ENCODE measurements at regions not wholly inside any gene's neighbourhood (a gene's known extent, or its start where the extent isn't known, plus 50 kb on each side); places are given as distances from the start of the nearest gene placed in this dataset.

DNA sequence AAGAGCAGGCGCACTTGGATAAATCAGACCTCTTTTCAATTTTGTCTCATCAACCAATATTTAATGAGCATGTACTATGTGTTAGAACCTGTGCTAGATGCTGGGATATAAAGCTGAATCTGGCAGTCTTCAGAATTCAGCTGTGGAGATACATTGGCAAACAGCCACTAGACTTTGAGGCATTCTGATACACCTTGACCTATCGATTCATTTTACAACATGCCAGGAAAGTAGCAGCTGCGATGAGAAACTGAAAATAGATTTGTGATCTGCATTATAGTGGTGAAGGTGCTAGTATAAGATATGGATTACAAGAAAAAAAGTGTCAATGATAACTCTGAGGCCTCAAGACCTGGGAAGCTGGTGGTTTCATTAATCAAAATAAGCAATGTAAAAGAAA lies 1338.1 kb upstream of the TENM4 start (continued):
- TF ChIP-seq, protein P1, sequence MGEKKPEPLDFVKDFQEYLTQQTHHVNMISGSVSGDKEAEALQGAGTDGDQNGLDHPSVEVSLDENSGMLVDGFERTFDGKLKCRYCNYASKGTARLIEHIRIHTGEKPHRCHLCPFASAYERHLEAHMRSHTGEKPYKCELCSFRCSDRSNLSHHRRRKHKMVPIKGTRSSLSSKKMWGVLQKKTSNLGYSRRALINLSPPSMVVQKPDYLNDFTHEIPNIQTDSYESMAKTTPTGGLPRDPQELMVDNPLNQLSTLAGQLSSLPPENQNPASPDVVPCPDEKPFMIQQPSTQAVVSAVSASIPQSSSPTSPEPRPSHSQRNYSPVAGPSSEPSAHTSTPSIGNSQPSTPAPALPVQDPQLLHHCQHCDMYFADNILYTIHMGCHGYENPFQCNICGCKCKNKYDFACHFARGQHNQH (CRISPR knock-in tag; IDR thresholded peaks at IDR 0.05): no peak
- TF ChIP-seq GTF2F1 (IDR thresholded peaks at IDR 0.05; ENCODE audit: low read length) (no peak), NFE2 (CRISPR knock-in tag; IDR thresholded peaks at IDR 0.05) (no peak), RAD51 (IDR thresholded peaks at IDR 0.05; ENCODE audit: borderline replicate concordance) (no peak)
- TF ChIP-seq, protein P2, sequence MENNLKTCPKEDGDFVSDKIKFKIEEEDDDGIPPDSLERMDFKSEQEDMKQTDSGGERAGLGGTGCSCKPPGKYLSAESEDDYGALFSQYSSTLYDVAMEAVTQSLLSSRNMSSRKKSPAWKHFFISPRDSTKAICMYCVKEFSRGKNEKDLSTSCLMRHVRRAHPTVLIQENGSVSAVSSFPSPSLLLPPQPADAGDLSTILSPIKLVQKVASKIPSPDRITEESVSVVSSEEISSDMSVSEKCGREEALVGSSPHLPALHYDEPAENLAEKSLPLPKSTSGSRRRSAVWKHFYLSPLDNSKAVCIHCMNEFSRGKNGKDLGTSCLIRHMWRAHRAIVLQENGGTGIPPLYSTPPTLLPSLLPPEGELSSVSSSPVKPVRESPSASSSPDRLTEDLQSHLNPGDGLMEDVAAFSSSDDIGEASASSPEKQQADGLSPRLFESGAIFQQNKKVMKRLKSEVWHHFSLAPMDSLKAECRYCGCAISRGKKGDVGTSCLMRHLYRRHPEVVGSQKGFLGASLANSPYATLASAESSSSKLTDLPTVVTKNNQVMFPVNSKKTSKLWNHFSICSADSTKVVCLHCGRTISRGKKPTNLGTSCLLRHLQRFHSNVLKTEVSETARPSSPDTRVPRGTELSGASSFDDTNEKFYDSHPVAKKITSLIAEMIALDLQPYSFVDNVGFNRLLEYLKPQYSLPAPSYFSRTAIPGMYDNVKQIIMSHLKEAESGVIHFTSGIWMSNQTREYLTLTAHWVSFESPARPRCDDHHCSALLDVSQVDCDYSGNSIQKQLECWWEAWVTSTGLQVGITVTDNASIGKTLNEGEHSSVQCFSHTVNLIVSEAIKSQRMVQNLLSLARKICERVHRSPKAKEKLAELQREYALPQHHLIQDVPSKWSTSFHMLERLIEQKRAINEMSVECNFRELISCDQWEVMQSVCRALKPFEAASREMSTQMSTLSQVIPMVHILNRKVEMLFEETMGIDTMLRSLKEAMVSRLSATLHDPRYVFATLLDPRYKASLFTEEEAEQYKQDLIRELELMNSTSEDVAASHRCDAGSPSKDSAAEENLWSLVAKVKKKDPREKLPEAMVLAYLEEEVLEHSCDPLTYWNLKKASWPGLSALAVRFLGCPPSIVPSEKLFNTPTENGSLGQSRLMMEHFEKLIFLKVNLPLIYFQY (CRISPR knock-in tag; IDR thresholded peaks at IDR 0.05; ENCODE audit: borderline replicate concordance): no peak
- TF ChIP-seq, protein P3, sequence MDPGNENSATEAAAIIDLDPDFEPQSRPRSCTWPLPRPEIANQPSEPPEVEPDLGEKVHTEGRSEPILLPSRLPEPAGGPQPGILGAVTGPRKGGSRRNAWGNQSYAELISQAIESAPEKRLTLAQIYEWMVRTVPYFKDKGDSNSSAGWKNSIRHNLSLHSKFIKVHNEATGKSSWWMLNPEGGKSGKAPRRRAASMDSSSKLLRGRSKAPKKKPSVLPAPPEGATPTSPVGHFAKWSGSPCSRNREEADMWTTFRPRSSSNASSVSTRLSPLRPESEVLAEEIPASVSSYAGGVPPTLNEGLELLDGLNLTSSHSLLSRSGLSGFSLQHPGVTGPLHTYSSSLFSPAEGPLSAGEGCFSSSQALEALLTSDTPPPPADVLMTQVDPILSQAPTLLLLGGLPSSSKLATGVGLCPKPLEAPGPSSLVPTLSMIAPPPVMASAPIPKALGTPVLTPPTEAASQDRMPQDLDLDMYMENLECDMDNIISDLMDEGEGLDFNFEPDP (CRISPR knock-in tag; conservative IDR thresholded peaks at IDR 0.05): no peak

DNA sequence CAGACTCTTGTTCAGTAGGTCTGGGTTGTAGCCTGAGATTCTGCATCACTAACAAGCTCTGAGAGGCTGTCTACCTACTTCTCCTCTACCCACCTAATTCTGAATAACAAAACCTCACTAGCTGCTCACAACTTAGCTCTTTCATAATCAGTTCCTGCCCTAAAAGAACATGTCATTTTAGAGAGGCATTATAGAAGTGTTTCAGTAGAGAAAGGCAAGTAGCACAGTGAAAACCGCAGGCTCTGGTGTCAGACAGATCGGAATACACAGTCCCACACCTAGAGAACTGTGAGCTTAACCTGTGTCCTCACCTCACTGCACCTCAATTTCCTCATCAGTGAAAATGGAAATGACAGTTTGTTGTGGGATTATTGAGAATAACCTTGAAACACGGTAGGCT lies 1337.6 kb upstream of the TENM4 start:
- Histone ChIP-seq H3K36me3 (replicated peaks in 1 of 2; ENCODE audit: control insufficient read depth in 1 of 2, insufficient read depth in 2 of 2, low read length in 2 of 2) (no peaks in the 10 kb centered on the region), H4K20me1 (ENCODE audit: insufficient read depth, low read length) (no peaks in the 10 kb centered on the region), H3K27ac (ENCODE audit: extremely low read length, insufficient read depth, low read length) (no peak overlapping the region), H3K4me3 (replicated peaks in 1 of 3; ENCODE audit: insufficient read depth in 1 of 3, low read depth in 2 of 3, low read length in 3 of 3) (no peak overlapping the region), H3K4me1 (ENCODE audit: insufficient read depth, low read length) (no peaks in the 10 kb centered on the region), H3K9ac (ENCODE audit: insufficient read depth, low read depth, low read length) (no peak overlapping the region), H3K27me3 (ENCODE audit: control insufficient read depth in 1 of 2, insufficient read depth in 2 of 2, low read length in 2 of 2) (no peaks in the 10 kb centered on the region), H3K9me3 (ENCODE audit: low read length) (no peaks in the 10 kb centered on the region), H3K4me2 (ENCODE audit: low read depth, low read length) (no peak overlapping the region), H2AFZ (ENCODE audit: low read length) (no peak overlapping the region), H3K79me2 (ENCODE audit: insufficient read depth, low read length) (no peaks in the 10 kb centered on the region)
- POLR2A ChIA-PET: no interaction called here
- intact Hi-C loops (cut with micrococcal nuclease; ENCODE audit: unreplicated experiment) (no loop called here), in situ Hi-C loops (cut with HindIII; ENCODE audit: extremely low pct_ligation_motif_present, low pct_unique_long_range_greater_than_20kb) (no loop called here)
- no peak for FAIRE-seq
- no peak for DNase-seq (ENCODE audit: low spot score)
- ATAC-seq: no peak
- no TSS peak for BruUV-seq (replicated peaks)
- WGBS (ENCODE audit: low lambda C conversion rate): 0% methylated on average over 3 of the region's 3 CpGs
- CTCF ChIA-PET (ENCODE audit: low intra/inter-chr PET ratio, low total read pairs): no interaction called here
- TF ChIP-seq SIX1 (CRISPR knock-in tag; IDR thresholded peaks at IDR 0.05; ENCODE audit: borderline replicate concordance) (no peak), ZNF350 (CRISPR knock-in tag; IDR thresholded peaks at IDR 0.05; ENCODE audit: borderline replicate concordance, low read depth) (no peak), AGO1 (IDR thresholded peaks at IDR 0.05; ENCODE audit: low read depth, low read length, poor library complexity, severe bottlenecking) (no peak), KLF15 (CRISPR knock-in tag; IDR thresholded peaks at IDR 0.05; ENCODE audit: borderline replicate concordance) (no peak), GTF3A (CRISPR knock-in tag; conservative IDR thresholded peaks at IDR 0.05) (no peak), ZNF570 (CRISPR knock-in tag; IDR thresholded peaks at IDR 0.05; ENCODE audit: borderline replicate concordance) (no peak), GATA4 (IDR thresholded peaks at IDR 0.05; ENCODE audit: borderline replicate concordance, low read depth) (no peak), ZFX (CRISPR knock-in tag; IDR thresholded peaks at IDR 0.05; ENCODE audit: low read depth) (no peak)
- TF ChIP-seq, protein P4, sequence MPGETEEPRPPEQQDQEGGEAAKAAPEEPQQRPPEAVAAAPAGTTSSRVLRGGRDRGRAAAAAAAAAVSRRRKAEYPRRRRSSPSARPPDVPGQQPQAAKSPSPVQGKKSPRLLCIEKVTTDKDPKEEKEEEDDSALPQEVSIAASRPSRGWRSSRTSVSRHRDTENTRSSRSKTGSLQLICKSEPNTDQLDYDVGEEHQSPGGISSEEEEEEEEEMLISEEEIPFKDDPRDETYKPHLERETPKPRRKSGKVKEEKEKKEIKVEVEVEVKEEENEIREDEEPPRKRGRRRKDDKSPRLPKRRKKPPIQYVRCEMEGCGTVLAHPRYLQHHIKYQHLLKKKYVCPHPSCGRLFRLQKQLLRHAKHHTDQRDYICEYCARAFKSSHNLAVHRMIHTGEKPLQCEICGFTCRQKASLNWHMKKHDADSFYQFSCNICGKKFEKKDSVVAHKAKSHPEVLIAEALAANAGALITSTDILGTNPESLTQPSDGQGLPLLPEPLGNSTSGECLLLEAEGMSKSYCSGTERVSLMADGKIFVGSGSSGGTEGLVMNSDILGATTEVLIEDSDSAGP (CRISPR knock-in tag; IDR thresholded peaks at IDR 0.05; ENCODE audit: borderline replicate concordance): no peak
